ENCODE measurements at regions not wholly inside any gene's neighbourhood (a gene's known extent, or its start where the extent isn't known, plus 50 kb on each side); places are given as distances from the start of the nearest gene placed in this dataset.
"Not testable (repeated sequence)": the region's sequence is repeated elsewhere in the genome, so short reads cannot be mapped to it uniquely, and the experiment has no call there.

DNA sequence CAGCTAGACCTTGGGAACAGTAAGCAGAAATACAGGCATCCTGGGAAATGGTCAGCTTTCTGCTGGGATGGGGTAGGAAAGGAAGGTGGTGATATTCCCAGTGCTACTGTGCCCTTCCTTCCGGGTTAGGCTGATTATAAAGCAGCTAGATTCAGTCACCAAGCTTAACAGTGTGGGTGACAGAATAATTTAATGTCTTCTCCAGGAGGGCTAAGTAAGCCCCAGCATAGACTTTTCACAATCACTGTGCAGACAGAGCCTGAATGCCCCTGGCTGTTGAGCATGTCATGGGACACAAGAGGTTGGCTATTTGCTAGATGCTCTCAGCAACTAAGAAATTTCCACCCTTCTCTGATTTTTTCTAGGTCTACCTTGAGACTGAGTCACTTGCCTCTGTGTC lies 513.0 kb downstream of the TOX3 start:
- no peak for DNase-seq

DNA sequence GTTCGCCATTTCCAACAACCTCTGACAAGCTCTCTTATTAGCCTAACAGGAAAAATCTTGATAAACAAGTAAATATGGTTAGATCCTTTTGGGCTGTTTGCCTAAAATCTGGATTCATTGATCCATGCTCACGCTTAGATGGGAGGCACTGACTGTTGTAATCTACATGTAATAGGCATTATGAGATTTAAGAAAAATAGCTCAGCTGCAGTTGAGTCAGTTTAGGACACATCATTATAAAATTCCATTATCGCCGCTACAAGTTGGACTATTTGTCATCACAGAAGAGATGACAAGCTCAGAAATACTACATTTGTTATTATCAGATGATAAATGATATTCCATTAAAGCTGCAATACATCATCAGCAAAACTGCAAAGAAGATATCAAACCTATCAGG lies 524.0 kb downstream of the TOX3 start:
- no peak for DNase-seq

DNA sequence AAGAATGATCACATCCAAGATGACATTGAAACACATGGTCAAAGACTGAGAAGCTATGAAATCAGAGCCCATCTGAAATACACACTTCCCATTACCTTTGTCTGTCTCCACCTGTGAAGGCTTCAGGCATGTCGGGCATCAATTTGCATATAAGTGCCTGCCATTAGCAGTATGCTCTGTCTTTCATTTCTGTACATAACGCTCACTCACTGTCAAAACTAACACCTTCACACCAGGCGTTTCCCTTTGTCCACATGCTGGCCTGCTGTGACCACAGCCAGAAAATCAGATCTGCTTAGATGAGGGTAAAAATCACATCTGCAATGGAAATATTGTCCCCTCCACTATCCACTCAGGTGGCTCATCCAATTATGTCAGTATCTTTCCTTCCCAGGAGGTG lies 524.8 kb downstream of the TOX3 start:
- DNase-seq = no peak

DNA sequence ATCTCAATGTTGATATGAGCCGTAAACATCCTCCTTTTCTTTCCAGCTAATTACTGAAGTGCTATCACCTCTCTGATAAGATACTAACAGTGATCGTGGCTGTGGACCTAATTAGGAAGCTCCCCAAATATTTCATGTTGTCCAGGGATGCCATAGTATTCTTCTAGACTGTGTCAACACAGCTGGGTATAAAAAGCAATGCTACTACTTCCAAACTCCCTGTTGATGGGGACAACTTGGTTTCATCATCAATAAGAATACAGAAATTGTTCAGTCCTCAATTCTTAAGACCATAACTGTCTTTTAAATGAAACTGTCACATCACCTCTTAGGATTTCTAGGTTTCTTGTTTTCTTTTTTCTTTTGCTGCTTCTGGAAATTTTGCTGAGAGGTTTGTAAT lies 530.6 kb downstream of the TOX3 start:
- DNase-seq = no peak

DNA sequence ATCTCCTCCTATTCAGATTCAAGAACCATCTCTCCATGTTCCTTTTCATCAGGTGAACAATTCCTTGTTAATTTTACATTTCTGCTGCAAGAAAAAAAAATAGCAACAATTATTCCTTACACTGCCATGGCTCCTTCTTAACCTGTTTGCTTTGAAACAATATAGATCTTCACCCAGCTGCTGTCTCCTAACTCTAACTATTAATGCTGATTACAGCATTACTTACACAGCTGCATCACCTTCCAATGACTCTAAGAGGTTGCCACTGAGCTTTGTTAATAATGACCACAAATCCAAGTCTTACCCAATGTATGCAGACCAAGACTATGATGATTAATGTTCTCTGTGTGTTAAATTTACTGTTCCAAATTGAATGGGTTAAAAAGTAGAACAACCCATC lies 541.4 kb downstream of the TOX3 start:
- DNase-seq = no peak

DNA sequence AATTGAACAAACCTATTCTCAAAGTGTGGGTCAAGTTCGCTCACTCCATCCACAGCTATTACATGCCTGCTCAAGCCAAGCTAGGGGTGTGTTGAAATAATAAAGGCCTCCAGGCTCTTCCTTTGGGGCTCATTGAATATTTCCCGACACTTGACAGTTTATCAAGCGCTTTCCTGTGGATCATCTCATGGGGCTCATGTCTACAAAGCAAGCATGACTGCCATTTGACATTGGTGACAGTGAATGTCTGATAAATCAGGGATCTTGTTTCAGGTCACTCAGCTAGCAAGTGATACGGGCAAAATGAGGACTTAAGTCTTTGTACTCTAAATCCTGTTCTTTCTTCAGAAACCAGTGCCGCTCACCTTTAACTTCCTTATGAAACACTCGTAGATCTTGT lies 542.6 kb downstream of the TOX3 start:
- no peak for DNase-seq

DNA sequence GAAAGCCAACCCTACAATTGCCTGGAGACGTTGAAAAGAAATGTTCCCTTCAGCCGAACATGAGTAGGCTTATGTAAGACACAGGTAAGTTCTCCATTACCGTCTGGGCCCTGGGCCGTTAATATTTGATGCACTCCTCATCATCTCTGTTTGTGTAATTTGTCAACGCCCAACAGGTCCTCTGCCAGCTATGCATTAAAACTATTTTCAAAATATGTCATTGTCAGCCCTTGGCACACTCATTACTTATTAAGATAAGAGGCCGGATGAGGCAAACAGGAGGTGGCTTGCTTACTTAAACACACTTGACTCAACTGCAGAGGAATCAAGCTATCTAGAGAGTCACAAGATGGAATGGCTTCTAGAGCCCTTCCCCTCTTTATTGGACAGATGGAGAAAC lies 544.9 kb downstream of the TOX3 start:
- DNase-seq = no peak

DNA sequence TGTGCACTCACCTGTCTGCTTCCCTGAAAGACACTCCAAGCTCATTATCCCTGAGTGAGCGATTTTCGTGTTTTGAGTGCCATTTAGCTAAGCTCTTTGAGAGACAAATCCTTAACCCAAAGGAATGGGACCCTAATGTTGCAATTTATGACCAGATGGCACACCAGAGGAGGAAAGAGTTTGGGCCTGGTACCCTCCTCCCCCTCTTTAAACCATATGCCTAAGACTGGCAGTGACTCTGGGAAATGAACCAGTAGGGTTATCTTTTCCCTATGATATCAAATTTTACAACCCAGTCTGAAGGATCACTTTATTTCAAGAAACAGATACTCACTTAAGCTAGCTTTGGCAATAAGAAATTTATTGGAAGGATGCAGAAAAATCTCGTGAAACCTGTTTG lies 550.4 kb downstream of the TOX3 start:
- no peak for DNase-seq

DNA sequence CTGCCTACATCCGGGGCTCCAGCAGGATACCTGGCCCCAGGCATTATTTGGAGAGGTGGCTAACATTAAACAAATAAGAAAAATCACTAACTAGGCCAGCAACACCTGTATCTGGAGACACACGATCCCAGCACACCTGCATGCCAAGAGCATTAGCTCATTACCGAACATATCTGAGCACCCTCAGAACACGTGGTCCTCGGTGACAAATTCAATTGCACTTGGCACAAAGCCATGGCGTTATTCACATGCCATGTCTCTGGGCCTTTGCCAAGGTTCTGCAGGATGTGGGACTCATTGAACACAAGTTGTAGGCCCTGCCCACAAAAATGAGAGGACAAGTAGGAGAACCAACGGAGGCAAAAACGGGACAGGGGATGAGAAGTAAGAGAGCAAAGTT lies 552.3 kb downstream of the TOX3 start:
- peak; percentile 94 for DNase-seq

DNA sequence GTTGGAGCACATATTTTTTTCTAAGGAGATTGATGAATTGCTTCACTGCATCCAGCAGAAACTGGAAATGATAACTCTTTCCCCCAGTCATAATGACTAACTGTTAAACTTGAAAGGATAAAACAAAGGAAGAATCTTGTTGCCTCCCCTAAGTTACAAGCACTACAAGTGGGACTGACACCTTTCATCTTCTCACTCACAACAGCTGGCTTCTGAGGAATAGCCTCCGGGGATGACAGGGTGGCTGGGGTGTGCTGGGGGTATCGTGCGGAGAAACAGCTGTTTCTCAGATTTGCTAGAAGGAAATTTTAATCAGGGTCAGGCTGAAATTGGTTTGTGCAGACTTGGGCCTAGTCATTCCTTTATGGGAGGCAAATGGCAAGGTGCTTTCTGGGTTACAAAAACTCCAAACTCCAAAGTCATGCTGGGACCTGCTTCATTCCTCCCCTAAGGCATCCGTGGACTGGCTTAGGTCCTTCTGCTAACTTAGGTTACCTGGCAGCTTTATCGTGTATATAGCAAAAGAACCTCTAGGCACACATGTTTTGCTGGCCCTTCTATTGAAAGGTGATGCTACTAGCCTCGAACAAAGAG lies 557.2 kb downstream of the TOX3 start:
- no peak for DNase-seq

DNA sequence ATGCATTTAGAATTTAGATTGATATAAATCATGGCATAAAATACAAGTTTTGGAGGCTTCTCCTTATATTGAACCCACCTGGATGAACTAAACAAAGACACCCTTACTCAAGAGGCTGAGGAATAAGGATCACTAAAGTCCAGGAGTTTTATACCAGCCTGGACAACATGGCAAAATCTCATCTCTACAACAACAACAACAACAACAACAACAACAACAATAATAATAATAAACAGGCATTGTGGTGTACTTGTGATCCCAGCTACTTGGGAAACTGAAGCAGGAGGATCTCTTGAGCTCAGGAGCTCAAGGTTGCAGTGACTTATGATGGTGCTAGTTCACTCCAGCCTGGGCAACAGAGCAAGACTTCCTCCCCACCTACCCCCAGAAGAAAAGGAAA lies 558.0 kb downstream of the TOX3 start:
- no peak for DNase-seq

DNA sequence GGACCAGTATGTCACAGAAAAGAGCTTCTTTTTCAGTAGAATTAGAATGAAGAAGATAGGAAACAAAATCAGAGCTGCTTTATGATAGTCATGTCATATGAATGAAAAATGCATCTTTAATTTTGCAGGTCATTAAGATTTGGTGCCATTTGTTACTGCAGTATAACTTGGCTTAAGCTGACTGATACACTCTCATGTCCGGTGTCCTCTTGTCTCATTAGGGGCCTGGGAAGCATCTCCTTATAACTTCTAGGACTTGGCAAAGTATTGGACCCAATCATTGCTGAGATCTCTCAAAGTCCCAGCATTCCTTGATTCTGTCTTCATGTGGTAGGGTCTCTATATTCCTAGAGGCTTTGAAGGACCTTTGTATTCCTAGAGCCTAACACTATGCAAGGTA lies 559.4 kb downstream of the TOX3 start:
- DNase-seq = no peak

DNA sequence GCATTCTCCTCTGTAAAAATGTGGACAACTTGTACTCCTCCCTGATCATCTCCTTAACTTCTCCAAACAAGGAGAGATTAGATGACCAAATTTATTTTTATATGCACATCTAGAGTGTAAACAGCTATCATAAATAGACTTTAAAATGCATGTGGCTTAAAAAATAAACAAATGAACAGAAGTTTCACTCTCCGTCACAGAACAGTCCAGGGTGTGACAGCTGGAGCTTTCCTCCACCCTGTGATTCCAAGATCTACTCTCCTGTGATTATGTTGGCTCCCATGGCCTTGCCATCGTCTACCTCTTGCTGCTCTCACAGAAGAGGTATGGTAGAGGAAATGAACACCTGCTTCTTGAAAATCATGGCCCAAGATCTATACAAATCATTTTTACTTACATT lies 560.2 kb downstream of the TOX3 start:
- DNase-seq = no peak

DNA sequence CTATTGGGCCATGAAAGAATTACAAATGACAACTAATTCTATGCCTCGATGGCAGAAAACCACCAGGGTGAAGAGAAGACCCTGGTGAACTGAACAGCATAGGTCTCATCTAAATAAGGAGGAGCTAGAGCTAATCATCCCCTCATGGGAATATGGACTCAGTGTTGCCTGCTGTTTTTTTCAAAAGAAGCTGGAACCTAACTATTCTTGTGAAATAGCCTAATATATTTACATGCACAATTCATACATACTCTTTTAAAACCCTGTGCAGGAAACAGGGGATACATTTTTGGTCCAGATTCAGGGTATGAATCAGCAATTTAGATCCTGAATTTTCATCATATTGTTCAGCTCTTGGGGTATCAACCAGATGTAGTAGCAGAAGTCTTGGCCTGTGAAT lies 560.6 kb downstream of the TOX3 start:
- no peak for DNase-seq

DNA sequence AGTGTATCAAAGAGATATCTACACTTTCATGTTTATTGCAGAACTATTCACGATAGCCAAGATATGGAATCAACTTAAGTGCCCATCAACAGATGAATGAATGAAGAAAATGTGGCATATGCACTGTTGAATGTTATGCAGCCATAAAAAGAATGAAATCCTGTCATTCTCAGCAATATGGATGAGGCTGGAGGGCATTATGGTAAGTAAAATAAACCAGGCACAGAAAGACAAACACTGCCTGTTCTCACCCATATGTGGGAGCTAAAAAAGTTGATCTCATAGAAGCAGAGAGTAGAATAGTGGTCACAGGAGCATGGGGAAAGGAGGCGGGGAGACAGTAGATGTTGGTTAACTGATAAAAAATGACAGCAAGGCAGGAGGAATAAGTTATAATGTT lies 561.8 kb downstream of the TOX3 start:
- DNase-seq = no peak

DNA sequence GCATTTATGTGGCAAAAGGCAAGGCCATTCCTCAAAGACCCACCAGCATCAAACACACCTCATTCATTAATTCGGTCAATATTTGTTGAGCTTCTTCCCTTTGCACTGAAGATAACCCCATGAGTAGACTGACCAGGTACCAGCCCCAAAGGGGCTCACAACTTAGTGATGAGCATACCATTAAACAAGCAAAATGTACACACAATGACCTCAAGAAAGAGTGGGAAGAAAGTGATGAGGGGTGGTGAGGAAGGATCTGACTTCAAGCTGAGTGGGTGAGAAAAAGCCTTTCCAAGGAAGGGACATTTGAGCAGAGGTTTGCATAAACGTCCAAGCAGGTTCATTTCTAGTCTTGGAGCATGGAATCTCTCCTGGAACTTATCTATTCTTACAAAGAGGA lies 562.5 kb downstream of the TOX3 start:
- no peak for DNase-seq

DNA sequence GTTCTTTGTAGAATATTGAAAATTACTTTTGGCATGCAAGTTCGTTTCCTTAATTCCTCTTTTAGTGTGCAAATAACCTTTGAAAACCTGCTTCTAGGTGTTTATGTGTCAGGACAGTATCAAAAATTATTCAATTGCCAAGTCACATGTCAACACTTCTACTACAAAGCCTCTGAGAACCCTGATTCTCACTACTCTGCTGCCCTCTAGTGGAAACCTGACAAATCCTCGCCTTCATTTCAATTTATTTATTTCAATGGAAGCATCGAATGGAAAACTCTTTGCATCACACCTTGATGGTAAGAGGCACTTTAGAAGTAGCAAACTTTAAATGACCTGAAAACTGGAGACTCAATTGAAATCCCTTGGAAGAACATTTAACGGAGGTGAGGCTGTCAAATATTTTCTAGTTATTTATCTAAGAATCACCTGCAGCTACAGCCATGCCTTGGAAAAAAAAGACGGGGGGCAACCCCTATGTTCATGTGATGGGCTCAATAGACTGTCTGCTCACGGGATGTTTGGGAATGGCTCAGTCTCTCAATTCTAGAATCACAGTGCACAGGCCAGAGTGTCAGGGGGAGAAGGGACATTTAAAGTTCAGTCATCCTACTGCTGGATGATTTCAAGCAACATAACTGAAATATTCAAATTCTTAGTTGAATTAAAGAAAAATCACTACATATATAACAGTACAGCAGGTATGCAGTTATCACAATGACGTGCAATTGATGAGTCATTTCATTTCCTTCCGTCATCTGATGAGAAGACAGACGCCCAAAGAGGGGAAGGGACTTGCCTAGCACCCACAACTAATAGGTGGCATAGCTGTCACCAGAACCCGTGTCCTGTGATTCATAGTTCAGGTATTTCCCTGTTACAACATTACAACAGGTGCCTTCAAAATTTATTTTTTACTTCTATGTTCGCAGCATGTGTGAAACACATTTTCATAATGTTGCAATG lies 563.9 kb downstream of the TOX3 start:
- DNase-seq = peak; percentile 60

DNA sequence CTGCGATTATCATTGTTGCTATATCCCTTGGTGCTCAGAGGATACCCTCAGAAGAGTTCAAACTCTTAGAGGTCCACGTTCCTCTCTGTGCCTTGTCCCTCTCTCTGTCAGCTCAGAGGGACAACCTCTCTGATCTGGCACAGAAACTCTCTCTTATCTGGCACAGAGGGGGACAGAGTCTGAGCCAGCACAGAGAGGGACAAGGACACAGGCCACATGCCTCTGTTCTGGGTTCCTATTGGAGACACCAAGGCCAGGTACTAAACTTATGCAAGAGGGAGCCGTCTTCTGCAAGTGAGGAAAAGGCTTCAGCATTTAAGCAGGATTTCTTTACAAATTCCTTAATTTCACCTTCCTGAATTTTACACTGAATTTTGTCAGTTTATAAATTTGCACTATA lies 565.2 kb downstream of the TOX3 start:
- DNase-seq = no peak

DNA sequence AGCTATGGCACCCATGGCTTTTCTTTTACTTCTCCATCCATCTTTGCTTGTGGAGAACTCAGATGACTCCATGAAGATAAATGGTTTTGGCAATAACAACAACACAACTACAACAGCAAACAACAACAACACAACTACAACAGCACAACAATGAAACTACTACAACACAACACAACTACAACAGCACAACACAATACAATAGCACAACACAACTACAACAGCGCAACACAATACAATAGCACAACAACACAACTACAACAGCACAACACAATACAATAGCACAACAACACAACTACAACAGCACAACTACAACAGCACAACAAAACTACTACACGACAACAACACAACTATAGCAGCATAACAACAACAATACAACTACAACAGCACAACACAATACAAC lies 569.4 kb downstream of the TOX3 start:
- DNase-seq = not testable (repeated sequence)

DNA sequence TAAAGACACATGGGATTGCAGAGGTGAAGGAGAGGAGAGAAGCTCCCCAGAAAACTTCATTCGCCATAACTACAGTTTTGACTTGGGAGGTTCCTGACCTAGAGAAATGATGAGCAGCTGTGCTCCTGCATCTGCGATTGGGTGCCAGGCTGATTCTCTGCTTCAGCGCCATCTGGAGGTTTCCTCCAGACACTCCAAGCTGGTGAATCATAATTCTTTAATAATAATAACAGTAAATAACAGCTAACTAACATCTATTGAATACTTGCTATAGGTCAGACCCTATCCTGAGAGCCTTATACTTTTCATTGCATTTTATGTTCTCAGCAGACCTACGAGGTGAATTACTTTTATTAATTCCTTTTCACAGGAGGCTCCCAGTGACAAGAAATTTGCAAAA lies 575.8 kb downstream of the TOX3 start:
- no peak for DNase-seq

DNA sequence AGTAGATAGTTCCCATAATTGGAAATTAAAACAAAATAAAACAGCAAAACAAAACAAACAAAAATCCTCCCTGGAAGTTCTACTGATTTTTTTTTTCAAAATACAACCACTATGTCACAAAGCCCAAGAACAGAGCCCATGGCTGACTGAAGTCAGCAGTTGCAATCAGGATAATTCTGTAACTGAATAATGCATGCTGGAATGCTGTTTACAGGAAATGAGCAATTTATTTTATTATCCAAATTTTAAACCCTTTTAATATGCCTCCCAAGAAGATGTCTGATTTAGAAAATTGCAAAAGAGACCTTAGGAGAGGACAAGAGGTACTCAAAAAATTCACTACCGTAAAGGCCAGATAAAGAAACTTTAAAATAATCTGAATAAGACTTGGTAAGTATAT lies 578.2 kb downstream of the TOX3 start:
- no peak for DNase-seq

DNA sequence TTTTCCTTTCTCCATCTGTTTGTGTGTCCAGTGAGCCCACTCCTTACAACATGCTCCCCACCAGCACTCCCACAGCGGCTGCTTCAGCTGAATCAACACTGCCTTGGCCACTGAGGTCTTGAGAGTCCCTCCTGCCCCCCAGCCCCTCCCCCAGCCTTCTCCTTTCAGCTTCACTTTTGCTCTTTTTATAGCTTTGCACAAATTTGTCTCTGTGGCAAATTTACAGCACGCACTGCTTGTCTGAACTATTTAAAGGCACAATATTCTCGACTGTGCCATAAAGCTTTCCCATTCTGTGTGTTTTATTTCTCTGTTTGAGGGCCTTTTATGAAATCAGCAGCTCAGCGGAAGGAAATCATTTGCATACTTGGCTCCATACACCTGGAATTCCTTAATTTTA lies 579.3 kb downstream of the TOX3 start:
- DNase-seq = no peak

DNA sequence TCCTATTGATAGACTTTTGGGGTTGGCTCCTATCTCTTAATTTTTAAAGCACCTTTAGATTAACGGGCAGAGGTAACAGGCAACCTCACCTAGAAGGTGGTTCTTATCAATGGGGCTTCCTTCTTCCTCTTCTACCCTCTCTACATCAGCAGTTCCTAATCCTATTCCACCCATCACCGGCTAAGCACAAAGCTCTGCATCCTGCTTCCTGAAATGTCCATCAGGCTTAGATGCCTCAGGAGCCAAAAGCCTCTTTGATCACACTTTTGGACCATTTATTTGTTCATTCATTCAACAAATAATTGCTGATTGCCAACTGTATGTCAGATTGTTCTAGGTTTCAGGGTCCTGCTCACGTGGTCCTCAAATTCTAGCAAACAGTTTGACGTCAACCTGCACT lies 586.0 kb downstream of the TOX3 start:
- DNase-seq = no peak

DNA sequence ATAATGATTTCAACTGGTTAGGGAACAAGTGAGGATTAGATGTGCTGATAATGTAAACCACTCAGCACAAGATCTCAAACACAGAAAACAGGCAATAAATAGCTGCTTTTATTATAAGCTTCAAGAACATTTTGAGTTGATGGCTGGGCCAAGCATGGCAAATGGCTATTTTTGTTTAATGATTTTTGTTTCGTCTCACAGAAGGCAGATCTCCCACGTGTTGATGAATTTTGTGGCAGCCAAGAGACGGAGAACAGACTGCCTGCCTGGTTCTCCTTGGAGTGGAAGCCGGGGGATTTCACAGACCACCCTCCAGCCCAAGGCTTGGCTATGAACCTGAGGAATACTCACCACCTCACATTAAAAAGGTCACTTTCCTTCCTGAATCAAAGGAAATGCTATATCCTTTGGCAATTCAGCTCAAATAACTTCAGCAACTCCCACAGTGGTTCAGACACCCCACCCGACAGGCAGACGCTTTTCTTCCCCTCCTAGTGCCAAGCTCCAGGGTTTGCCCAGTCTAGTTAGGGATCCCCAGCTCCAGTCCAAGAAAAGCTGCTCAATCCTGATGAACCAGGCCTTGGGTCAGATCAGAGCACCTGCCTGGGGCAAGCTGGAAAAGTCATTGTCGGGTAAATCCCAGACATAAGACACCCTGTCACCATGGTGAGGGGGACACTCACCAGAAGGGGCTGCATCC lies 593.5 kb downstream of the TOX3 start:
- no peak for DNase-seq
